ENCODE measurements at regions not wholly inside any gene's neighbourhood (a gene's known extent, or its start where the extent isn't known, plus 50 kb on each side); places are given as distances from the start of the nearest gene placed in this dataset.
"Not testable (repeated sequence)": the region's sequence is repeated elsewhere in the genome, so short reads cannot be mapped to it uniquely, and the experiment has no call there.

DNA sequence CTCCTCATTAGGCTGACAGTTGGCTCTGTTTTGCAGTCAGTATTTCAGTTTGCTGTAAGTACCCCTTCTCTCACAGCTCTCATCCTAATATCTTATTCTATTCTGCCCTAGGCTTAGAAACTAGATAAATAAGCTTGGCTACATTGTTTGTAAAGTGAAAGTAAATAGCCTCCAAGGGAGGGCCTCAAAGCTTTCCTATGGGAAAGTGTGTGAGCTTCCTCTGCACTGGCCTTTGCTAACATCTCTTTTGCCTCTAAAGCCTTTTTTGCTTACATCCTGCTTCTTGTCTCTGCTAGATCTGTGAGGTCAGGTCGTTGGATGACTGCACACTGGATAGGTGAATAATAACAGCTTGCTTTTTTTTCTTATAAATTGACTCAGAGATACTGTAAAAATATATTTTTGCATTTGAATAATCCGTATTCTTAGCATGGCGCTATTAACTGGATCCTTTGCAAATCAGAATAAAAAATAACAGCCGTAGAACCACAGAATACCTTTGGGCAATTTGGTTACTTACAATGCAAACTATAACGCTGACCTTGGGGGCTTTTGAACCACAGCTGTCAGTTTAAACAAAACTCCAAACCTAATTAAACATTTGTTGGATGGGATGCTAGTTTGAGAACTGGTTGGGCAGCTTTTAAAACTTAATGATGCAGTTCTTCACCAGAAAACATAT, 55.1 kb downstream of the TTC6 start:
- no peak for DNase-seq

DNA sequence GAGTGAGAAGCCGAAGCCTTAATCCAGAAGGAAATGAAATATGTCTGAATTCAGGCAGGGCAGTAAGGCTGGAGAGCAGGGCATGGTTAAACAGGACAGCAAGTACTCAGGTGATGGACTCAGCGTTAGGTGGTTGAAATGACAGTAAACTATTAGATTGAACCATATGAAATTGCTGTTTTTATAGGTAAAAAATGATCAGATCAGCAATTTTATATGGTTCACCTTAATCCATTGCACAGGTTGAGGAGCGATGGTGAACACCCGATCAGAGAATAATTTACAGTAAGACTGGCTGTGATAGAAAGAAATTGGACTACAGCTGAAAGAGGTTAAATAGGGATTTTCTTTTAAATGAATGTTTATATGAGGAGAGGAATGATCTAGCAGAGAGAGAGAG, 56.6 kb downstream of the TTC6 start:
- no peak for DNase-seq

DNA sequence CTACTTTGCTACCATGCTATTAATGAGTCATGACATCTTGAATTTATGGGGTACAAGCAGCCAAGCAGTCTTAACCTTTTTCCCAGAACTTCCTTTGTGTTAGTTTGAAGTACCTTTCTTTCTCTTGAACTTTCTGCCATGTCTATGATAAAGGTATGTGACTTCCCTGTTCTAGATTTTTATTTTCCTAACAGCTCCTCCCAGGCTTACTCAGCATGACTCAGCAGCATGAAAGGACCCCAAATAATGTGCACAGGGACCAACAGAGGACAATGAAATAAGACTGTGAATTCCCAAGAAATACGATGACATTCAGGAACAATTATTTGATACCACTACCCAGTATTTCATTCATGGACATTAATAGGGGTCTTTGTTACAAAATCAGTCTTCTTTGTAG, 60.0 kb downstream of the TTC6 start:
- no peak for DNase-seq

DNA sequence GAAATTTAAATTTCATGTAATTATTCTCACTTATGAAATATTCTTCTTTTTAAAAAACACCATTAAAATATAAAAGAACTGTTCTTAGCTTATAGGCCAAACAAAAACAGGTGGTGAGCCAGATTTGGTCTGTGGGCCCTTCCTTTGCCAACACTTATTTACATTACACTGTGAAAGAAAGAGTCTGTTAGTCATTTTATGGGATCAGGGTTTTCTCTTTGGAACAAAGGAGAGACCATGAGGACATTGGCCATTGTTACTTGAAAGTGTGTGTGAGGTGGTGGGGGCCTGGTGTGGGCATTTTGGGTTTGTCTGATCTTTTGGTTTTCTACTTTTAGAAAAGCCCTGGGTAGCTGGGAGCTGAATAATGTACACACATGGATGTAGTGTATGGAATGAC, 62.7 kb downstream of the TTC6 start:
- no peak for DNase-seq

DNA sequence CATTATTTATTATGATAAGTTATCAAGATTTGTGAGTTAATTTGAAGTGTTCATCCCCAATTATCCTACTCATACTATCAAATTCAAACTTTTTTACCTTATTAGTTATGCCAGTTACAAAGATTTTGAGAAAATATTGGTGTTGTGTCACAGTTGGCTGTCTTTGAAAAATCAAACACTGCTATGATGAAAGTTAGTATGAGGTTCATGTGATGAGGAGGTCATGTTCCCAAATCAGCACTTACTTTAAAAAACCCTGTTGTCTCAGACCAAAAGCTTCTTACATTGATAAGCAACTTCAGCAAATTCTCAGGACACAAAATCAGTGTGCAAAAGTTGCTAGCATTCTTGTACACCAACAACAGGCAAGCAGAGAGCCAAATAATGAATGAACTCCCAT, 68.1 kb downstream of the TTC6 start:
- no peak for DNase-seq

DNA sequence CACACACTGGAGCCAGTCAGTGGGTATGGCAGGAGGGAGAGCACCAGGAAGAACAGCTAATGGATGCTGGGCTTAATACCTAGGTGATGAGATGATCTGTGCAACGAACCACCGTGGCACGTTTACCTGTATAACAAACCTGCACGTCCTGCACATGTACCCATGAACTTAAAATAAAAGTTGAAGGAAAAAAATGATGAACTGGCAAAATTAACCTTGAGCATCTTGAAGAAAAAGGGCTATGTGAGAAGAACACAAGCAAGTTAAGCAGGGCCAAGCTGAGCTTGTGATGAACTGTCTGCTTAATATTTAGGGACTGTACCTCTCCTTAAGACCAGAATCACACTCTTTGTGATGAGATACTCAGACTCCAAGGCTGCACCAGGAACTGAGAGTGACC, 70.0 kb downstream of the TTC6 start:
- no peak for DNase-seq

DNA sequence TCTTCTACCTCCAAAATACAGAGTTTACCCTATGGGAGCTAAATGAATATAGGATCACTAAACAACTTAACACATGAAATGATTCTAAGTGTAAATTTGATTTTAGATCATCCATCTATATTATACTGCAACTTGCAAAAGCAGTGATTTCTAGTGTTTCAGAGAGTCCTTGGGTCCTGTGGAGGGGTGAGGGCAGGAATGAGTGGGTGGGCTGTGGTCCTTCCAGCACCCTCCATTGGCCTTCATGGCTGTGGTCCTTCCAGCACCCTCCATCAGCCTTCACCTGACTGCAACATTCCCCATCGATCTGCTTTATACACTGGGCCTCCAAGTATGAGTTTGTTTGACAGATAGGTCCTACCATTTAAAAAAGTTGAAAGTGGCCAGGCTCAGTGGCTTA, 70.5 kb downstream of the TTC6 start:
- no peak for DNase-seq

DNA sequence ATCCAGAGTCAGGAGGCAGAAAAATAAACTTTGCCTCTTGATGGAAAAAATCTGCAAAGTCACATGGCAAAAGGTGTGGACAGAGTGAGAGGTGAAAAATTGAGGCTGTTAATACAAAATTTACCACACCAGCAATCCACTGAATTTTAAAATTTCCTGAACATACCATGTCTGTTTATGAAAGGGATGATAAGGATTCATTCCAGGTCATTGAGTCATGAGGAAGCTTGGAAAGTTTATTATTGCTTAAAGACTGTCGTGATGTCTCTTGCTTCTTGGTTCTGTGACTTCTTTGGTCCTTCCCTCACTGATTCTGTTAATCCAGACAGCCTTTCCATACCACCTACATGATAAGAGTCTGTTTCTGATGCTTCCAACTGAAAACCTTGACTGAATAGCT, 73.2 kb downstream of the TTC6 start:
- no peak for DNase-seq

DNA sequence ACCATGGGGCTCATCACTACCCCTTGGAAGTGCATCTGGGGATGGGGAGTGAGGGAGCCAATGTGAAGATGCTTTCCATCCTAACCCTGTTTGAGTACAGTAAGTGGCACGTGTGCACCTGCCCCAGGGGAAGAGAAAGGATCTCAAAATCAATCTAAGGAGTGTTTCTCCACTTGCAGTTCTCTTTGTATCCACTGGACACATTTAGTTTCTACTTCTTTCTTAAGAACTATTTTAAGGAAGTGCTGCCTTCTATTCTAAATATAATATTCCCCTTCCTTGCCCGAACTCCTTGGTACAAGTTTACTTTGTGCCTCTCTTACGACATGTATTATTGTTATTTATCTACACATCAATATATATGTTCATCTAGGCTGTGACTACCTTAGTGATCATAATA, 73.8 kb downstream of the TTC6 start:
- DNase-seq: no peak

DNA sequence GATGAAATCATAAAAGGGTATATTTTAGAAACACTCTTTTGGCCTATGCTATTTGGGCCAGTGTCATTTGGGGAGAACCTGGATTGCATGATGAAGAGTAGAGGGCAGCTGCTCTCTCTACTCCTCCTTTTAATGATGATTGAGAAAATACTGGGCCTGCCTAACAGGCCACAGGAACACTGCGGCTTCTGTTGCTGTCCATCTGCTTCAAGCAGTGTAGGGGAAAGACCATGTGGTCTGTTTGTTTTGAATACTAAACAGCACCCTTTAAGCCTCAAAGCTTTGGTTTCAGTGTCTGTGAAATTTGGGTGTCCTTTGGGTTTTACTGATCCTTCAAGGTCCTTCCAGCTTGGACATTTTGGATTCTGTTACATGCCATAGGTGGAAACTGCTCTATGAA, 78.0 kb downstream of the TTC6 start:
- no peak for DNase-seq

DNA sequence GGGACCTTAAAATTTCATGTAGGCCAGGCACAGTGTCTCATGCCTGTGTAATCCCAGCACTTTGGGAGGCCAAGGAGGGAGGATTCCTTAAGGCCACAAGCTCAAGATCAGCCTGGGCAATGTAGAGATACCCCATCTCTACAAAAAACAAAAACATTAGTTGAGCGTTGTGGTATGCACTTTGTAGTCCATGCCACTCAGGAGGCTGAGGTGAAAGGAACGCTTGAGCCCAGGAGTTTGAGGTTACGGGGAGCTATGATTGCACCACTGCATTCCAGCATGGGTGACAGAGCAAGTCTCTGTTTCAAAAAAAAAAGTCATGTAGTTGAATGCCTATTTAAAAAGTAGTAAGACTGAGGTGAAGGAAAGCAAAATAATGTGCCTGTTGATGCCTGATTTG, 83.5 kb downstream of the TTC6 start:
- DNase-seq: no peak

DNA sequence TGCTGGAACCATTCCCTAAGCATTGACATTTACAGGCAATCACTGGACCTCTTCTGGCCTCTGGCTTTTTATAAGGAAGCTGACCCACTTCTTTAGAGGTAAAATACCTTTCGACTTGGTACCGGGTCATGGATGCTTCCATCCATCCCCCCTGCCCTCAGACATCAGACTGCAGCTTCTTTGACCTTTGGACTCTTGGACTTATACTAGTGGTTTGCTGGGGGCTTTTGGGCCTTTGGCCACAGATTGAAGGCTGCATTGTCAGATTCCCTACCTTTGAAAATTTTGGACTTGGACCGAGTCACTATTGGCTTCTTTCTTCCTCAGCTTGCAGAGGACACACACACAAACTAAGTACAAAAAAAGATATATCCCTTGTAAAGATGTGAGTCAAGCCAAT, 86.1 kb downstream of the TTC6 start:
- DNase-seq: no peak

DNA sequence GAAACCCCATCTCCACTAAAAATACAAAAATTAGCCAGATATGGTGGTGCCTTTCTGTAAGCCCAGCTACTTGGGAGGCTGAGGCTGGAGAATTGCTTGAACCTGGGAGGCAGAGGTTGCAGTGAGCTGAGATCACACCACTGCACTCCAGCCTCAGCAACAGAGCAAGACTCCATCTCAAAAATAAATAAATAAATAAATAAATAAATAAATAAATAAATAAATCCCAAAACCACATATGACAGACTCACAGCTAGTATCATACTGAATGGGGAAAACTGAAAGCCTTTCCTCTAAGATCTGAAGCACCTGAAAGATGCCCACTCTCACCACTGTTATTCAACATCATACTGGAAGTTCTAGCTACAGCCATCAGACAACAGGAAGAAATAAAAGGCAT, 97.3 kb downstream of the TTC6 start:
- not testable (repeated sequence) for DNase-seq

DNA sequence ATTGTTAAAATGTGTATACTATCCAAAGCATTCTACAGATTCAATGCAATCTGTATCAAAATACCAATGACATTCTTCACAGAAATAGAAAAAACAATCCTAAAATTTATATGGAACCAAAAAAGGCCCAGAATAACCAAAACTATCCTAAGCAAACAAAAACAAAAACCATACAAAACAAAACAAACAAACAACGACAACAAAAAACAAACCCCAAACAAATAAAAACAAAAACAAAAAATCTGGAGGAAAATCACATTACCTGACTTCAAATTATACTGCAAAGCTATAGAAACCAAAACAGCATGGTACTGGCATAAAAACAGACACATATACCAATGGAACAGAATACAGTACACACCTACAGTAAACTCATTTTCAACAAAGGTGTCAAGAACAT, 98.0 kb downstream of the TTC6 start:
- DNase-seq: not testable (repeated sequence)

DNA sequence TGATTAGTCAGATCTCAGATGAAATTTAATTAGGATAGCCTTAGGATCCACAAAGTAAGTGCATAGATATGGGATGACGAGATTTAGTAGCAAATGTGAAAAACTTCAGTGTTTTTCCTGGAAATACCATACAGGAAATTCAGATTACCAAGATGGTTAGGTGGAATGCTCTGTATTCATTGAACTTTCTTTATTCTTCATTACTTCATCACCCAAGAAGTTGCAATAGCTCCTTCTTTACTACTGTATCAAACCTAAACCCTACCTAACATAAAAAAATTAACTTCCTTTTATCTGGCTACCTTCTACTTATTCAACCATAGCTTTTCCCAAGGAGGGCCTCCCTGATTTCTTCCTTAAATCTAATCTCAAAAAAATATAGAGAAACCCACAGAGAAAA, 100.4 kb downstream of the TTC6 start:
- DNase-seq: no peak

DNA sequence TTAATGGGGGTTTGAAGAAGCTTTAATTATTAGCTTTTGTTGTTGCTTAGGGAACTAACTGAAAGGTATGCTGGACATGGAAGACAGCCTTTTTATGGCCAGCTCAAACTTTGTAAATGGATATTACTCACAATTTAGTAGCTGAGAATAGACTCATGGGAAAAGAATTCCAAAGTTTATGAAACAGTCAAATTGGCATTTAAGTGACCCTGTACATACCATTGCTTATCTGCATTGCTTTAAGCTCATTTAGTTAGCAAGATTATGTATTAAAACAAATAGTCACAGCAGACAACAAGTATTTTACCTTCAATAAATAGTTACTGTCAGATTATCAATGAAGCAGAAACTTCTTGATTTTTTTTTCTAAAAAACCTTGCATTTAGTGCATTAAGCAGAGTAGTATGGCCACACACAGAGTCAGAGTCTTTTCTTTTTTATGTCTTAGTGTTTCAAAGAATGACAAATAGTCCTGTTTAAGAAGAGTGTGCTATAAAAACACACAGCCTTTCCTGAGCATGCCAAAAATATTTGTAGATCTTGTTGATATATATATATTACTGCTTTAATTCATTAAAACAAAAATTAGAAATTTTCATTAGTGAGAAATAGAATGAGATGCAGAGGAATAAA, 102.2 kb downstream of the TTC6 start:
- no peak for DNase-seq

DNA sequence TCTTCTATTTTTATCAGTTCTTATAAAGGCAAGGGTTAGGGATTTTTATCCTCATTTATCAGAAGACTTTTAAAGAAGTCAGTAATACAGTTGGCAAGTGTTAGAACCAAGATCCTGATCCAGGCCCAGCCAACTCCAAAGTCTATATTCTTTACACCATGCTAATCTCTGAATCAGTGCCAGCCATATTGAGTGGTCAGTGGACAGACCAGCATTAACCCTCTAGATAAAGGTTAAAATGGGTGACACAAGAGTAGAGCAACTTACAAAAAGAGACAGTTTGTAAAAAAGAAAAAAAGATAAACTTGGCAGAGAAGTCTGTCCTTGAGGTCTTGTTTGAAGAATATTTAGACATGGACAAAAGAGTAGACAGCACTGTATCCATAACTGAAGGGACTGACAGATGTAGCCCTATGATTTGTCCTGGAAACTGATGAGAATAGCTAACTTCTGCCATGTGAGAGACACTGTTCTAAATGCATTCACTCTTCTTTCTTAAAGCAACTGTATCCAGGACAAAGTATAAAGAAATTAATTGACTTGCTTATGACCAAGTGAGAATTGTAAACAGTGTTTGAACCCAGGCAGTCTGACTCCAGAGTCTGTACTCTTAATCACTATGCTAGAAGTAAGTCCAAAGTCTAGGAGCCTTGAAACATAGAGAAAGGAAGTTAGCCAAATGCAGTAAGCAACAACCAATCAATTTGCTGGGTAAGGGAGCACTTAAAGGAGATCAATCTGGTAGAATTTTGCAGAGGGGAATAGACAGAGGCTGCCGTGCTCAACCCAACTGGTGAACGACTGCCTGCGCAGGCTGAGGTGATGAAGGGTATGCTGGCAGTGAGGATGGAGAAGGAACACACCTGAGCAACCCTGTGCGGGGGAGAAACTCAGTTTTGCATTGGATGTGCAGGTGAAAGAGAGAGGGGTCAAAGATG, 103.7 kb downstream of the TTC6 start:
- DNase-seq: no peak

DNA sequence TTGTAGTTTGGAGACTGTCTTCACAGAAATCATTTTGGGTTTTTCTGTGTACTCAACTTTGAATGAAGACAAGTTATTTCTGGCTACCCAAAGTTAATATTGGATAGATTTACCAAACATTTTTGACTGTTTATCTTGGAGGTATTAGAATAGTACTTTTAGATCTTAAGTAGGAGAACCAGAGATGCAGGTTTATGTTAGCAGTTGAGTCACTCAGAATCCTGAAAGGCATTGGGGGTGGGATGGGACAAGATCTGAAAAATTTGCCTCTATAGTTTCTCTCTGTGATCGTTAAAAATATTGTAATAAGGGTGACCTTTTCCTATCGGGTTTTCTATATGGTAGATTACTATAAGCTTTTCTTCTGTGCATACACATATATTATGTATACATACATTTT, 112.3 kb downstream of the TTC6 start:
- no peak for DNase-seq

DNA sequence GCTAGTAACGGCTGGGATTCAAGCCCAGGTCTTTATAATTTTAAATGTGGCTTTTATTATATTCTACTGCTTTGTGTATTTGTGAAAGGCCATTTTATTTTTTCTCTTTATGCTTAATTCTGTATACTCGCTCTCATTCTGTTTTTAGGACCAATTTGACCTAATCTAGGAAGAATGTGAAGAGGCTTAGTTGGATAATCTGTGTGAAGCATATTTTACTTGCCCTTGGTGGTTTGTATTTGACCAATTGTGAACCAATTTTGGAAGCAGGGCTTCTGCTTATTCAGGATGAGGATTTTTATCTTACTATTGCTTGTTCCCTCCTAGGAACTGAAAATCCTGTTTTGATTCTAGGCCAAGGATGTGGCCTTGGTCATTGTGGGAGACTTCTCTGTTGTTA, 113.1 kb downstream of the TTC6 start:
- no peak for DNase-seq

DNA sequence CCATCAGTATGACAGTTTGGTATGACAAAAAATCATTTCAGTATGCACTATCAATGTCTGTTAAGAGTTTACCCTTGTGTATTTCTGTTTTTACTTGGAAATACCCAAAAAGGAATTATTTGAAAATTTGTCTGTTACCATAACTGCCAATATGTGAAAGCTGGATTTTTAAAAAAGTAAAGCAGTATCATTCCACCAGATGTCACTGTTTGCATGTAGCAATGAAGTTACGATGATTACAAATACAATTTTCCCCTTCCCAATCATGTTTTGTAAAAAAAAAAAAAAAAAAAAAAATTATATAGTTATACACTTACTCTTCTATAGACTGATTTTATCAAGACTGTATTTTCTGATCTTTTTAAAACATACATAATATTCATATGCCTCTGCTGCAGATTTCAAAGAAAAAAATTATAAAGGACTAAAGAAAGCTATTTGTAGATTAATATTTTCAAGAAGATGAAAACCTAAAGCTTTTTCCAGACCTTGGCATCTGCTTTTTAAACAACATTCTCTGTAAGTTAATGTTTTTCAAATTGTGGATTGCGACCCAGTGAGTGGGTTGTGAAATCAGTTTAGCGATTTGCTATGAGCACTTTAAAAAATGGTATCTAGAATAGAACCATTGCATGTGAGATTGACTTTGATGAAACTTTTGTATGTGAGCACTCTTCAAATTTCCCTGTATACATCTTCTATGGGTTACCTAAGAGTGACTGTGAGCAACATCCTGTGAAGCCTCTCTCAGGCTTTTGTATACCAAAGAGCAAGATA, 114.2 kb downstream of the TTC6 start:
- DNase-seq: no peak

DNA sequence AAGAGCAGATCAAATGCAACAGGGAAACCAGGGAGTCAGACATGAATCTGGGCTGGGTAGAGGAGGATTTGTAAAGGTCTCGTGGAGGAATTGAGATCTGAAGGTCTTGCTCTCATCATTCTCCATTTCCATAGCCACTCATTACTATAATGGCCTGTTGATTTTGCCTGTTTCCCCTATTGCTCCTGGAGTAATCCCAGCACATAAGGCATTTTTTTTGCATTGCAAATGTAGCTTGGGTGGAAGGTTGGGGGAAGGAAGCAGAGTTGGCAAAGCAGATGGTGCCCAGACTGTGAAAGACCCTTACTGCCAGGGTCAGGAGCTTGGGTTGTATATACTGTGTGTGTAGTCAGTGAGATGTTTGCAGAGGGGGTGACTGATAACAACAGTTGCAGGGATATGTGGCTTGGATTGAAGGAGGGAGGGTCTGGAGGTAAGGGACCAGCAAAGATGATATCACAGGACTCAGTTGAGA, 116.0 kb downstream of the TTC6 start:
- DNase-seq: no peak

DNA sequence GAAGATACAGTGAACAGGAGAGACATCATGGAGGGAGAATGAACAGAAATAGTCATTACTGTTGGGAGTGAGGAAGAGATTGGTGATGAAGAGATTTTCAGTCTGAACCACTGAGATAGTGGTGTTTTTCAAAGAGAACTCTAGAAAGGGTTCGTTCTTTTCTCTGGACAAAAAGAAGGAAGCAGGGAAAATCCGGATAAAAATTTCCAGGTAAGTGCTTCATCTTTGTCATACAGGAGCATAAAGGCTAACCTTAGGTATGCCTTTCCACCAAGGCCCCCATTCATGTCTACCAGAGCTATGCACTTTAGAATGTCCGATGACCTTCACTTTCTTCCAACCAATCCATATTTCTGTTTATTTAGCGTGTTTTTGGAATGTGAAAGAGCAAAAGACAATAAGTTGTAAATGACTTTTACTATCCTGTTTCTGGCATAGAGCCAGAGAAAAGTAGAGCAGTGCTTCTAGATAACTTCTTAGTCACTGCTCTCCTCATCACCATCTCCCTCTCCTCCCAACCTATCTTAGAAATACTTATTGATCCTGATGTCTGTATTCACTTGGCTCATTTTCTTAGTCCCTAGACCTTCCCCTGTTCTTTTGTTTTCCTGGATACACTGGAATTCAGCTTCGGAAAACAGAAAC, 116.5 kb downstream of the TTC6 start:
- no peak for DNase-seq

DNA sequence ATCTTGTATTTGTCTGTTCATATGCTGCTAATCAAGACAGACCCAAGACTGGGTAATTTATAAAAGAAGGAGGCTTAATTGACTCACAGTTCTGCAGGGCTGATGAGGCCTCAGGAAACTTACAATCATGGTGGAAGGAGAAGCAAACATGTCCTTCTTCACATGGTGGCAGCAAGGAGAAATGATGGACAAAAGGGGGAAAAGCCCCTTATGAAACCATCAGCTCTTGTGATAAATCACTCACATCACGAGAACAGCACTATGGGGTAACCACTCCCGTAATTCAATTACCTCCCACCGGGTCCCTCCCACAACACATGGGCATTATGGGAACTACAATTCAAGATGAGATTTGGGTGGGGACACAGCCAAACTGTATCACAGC, 117.0 kb downstream of the TTC6 start:
- not testable (repeated sequence) for DNase-seq

Measured in stimulated activated naive CD4-positive, alpha-beta T cell (primary cell).